ENCODE measurements at regions not wholly inside any gene's neighbourhood (a gene's known extent, or its start where the extent isn't known, plus 50 kb on each side); places are given as distances from the start of the nearest gene placed in this dataset.

GRCh38 chr5:141780952-141781781 is 97.0 kb downstream of the PCDH1 start:
- Histone ChIP-seq H3K27ac (ENCODE audit: low read length) (no peak overlapping the region), H3K4me2 (ENCODE audit: low read length) (no peak overlapping the region), H2AFZ (ENCODE audit: low read length) (no peak overlapping the region), H3K79me2 (ENCODE audit: low read length) (no peaks in the 10 kb centered on the region), H3K9me2 (replicated peaks; ENCODE audit: low read length) (no peaks in the 10 kb centered on the region), H3F3A (ENCODE audit: low read length, unreplicated experiment) (no peaks in the 10 kb centered on the region), H3K36me3 (ENCODE audit: low read depth, low read length) (no peaks in the 10 kb centered on the region), H3K9me3 (ENCODE audit: low read length) (no peaks in the 10 kb centered on the region), H3K4me1 (ENCODE audit: insufficient read depth, low read length) (peaks cover 3% of the 10 kb centered on the region; the same call in 1 of the 2 replicates), H3K4me3 (ENCODE audit: low read length) (no peak overlapping the region), H4K20me1 (ENCODE audit: low read length) (no peaks in the 10 kb centered on the region), H3K27me3 (ENCODE audit: low read length) (no peaks in the 10 kb centered on the region), H3K9ac (ENCODE audit: low read length) (no peak overlapping the region)
- ATAC-seq (no peak), DNase-seq (no peak)
- intact Hi-C loops (cut with micrococcal nuclease): no loop called here
- no TSS peak for BruUV-seq (replicated peaks)
- TF ChIP-seq EZH2 (IDR thresholded peaks at IDR 0.05; ENCODE audit: low read length, unreplicated experiment): no peak
- TF ChIP-seq CTCF (conservative IDR thresholded peaks at IDR 0.05; ENCODE audit: low read depth, low read length): no peak
- no peak for TF ChIP-seq EZH2phosphoT487 (IDR thresholded peaks at IDR 0.05; ENCODE audit: borderline replicate concordance, low read length)
- CTCF ChIA-PET: interaction anchor here (0.5 kb wide), 1 partner anchor 276 kb away, joined by 3 read pairs; no protein-coding TSS in a partner anchor
- POLR2A ChIA-PET (ENCODE audit: unreplicated experiment): no interaction called here

DNA sequence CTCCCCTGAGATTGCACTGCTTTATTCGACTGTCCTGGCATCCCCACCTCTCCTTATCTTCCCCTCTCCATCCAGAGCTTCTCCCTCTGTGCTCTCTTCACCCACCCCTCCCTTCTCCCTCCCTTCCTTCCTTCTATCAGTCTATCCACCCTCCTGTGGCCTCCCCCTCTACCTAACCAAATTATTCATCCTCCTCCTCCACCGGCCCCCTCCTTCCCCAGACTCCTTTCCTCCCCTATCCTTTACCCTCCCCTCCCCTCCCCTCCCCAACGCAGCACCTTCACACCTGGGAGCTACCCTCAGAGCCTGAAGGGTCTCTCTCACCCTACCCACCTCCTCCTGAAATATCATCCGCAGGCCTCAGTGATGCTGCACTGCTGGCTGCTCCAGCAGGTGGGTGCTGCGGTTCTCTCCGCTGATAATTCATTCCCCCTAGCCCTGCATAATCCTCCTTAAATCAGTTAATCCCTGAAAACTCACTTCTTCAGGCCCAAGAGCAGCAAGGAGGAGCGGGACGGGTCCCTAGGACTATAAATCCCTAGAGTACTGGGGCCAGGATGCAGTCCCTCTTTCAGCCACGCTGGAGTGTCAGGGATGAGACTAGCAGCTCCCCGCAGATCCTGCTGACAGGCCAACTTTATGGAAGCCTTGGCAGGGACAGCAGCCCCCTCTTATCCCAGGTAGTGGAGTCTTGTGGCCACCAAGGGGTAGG is 97.8 kb downstream of the PCDH1 start:
- no TSS peak for BruUV-seq (replicated peaks)
- no peak for TF ChIP-seq EZH2 (IDR thresholded peaks at IDR 0.05; ENCODE audit: low read length, unreplicated experiment)
- TF ChIP-seq CTCF (conservative IDR thresholded peaks at IDR 0.05; ENCODE audit: low read depth, low read length): no peak
- no peak for TF ChIP-seq EZH2phosphoT487 (IDR thresholded peaks at IDR 0.05; ENCODE audit: borderline replicate concordance, low read length)
- H2AFZ ChIP-seq (ENCODE audit: low read length): no peak overlapping the region
- no peak overlapping the region for H3K4me2 ChIP-seq (ENCODE audit: low read length)
- no peak overlapping the region for H3K27ac ChIP-seq (ENCODE audit: low read length)
- H3K36me3 ChIP-seq (ENCODE audit: low read depth, low read length): no peaks in the 10 kb centered on the region
- no peaks in the 10 kb centered on the region for H3F3A ChIP-seq (ENCODE audit: low read length, unreplicated experiment)
- ChIA-PET POLR2A (ENCODE audit: unreplicated experiment) (no interaction called here), CTCF (no interaction called here)
- H3K79me2 ChIP-seq (ENCODE audit: low read length): no peaks in the 10 kb centered on the region
- intact Hi-C loops (cut with micrococcal nuclease): no loop called here
- no peak for DNase-seq
- no peaks in the 10 kb centered on the region for H3K27me3 ChIP-seq (ENCODE audit: low read length)
- no peaks in the 10 kb centered on the region for H3K9me3 ChIP-seq (ENCODE audit: low read length)
- H3K4me1 ChIP-seq (ENCODE audit: insufficient read depth, low read length): peaks cover 3% of the 10 kb centered on the region; the same call in 1 of the 2 replicates
- no peaks in the 10 kb centered on the region for H3K9me2 ChIP-seq (replicated peaks; ENCODE audit: low read length)
- no peak overlapping the region for H3K9ac ChIP-seq (ENCODE audit: low read length)
- no peak for ATAC-seq
- H4K20me1 ChIP-seq (ENCODE audit: low read length): no peaks in the 10 kb centered on the region
- H3K4me3 ChIP-seq (ENCODE audit: low read length): no peak overlapping the region
